GM12873 (cell line): ENCODE measurements at regions not wholly inside any gene's neighbourhood (a gene's known extent, or its start where the extent isn't known, plus 50 kb on each side); places are given as distances from the start of the nearest gene placed in this dataset.

Experiments
- CTCF ChIP-seq: IDR thresholded peaks from 2 replicates; pipeline ENCODE4 v1.5.1; 2012; ENCODE audit warnings: low read depth, mild to moderate bottlenecking, moderate library complexity, low read length, control low read depth; ENCODE audit not compliant: insufficient read depth; ENCODE audit errors: missing control alignments

- no peak for TF ChIP-seq CTCF
Measured at GRCh38 chr14:84028080-84028604, 1501.8 kb upstream of the FLRT2 start.

GRCh38 chr14:84029246-84029645 lies 1500.7 kb upstream of the FLRT2 start:
- TF ChIP-seq CTCF = no peak

GRCh38 chr14:84029720-84030119 lies 1500.2 kb upstream of the FLRT2 start:
- no peak for TF ChIP-seq CTCF

GRCh38 chr14:84036840-84037239 lies 1493.1 kb upstream of the FLRT2 start:
- no peak for TF ChIP-seq CTCF

GRCh38 chr14:84037593-84037992 lies 1492.4 kb upstream of the FLRT2 start:
- TF ChIP-seq CTCF = no peak

GRCh38 chr14:84040101-84040500 lies 1489.8 kb upstream of the FLRT2 start:
- TF ChIP-seq CTCF = no peak

GRCh38 chr14:84041421-84041820 lies 1488.5 kb upstream of the FLRT2 start:
- no peak for TF ChIP-seq CTCF
